Activated CD8-positive, alpha-beta memory T cell treated with anti-CD3 and anti-CD28 coated beads for 24 hours (primary cell): ENCODE measurements at regions not wholly inside any gene's neighbourhood (a gene's known extent, or its start where the extent isn't known, plus 50 kb on each side); places are given as distances from the start of the nearest gene placed in this dataset.
"Not testable (repeated sequence)": the region's sequence is repeated elsewhere in the genome, so short reads cannot be mapped to it uniquely, and the experiment has no call there.

Source experiments
- DNase-seq: peaks from one replicate; pipeline ENCODE4 v3.0.0-alpha.2; 2020

DNA sequence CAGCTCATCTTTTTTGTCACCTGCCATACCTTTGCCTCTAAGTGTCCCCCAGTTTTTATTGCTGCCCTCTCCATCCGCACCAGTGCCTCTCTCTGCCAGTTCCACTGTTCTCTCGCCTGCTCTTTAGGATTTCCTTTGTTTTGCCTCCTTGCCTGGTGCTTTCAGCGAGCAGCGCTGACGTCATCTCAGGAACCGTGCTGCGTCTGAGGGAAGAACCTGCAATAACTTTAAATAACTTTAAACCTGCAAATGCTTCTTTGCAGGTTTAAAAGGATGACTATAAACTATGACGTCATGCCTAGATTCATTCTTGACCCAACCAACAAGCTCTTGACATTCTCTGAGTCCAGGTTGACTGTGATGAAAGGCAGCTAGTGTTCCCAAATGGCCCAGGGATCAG is 105.1 kb downstream of the LRRC74B start:
- not testable (repeated sequence) for DNase-seq

DNA sequence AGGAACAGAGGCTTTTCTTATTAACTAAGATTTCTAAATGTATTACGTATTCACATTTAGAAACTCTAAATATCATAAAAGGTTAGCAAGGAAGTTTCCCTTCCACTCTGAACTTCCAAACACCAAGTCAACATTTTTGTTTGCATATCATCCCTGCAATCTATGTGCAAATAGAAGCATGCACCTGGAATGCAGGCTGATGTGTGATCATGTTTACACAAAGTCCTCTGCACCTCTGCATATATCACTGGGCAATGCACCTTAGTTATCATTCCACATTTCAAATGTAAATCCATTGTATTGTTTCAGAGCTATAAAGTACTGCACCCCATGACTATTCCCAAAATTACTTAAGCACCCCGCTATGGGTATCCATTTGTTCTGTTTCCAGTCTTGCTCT is 142.1 kb downstream of the LRRC74B start:
- not testable (repeated sequence) for DNase-seq

GRCh38 chr22:21212054-21212453 is 166.3 kb downstream of the LRRC74B start:
- not testable (repeated sequence) for DNase-seq

GRCh38 chr22:21215973-21216731 is 167.4 kb upstream of the RIMBP3B start:
- DNase-seq = not testable (repeated sequence)

GRCh38 chr22:21224900-21225299 is 158.7 kb upstream of the RIMBP3B start:
- not testable (repeated sequence) for DNase-seq

GRCh38 chr22:21226901-21227693 is 156.5 kb upstream of the RIMBP3B start:
- DNase-seq = not testable (repeated sequence)

GRCh38 chr22:21251435-21251834 is 132.1 kb upstream of the RIMBP3B start:
- DNase-seq = not testable (repeated sequence)

DNA sequence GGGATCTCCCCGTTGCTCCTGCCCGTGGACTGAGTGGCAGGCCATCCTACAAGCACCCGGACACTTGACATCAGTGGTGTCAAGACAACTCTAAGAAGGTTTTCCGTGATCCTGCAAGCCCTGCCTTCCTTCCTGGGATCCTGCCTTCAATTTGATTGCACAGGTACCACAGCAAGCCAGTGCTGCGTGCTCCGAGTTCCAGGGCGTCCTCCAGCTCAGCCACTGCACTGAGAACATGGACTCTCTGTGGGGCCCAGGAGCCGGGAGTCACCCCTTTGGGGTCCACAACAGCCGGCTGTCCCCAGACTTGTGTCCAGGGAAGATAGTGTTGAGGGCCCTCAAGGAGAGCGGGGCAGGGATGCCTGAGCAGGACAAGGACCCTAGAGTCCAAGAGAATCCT is 100.9 kb upstream of the RIMBP3B start:
- peak; percentile 46 for DNase-seq

DNA sequence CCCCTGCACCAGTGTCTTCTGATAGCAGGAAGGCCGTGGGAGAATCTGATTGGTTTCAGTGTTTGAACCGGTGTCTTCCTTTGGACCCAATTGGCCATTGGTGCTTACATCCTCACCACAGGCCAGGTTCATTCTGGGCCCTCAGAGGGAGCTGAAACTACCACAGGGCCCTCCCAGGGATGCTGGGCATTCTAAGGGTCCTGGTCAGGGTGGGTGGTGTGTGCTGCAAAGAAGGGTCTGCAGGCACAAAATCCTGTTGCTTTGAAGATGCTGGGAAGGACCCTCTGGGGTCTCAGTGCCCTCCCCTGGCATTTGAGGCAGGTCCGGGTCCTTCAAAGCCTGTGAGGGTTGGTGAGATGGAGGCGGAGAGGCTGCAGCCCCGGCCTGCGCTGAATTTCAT is 89.8 kb upstream of the RIMBP3B start:
- DNase-seq = not testable (repeated sequence)

- not testable (repeated sequence) for DNase-seq
Measured at GRCh38 chr22:21327629-21328028, 55.9 kb upstream of the RIMBP3B start.
